B cell (primary cell): ENCODE measurements at regions not wholly inside any gene's neighbourhood (a gene's known extent, or its start where the extent isn't known, plus 50 kb on each side); places are given as distances from the start of the nearest gene placed in this dataset.

Experiments used
- CTCF ChIP-seq: fragments of 200-600 bp; IDR thresholded peaks from one replicate; pipeline ENCODE4 v1.8.0; 2022; ENCODE audit warnings: antibody characterized with exemption, mild to moderate bottlenecking
- EZH2 ChIP-seq: IDR thresholded peaks from 2 replicates; pipeline ENCODE4 v1.6.1; 2012; ENCODE audit warnings: borderline replicate concordance, low read depth, mild to moderate bottlenecking, moderate library complexity, low read length; ENCODE audit not compliant: insufficient read depth, poor library complexity, severe bottlenecking

GRCh38 chr10:128560993-128561392, 434.8 kb upstream of the MKI67 start:
- TF ChIP-seq EZH2 (no peak), CTCF (no peak)
